LNCaP clone FGC (cell line): ENCODE measurements at regions not wholly inside any gene's neighbourhood (a gene's known extent, or its start where the extent isn't known, plus 50 kb on each side); places are given as distances from the start of the nearest gene placed in this dataset.

Experiments used
- DNase-seq: peaks from one replicate; pipeline ENCODE4 v3.0.0-alpha.2; 2011; ENCODE audit warnings: low read depth
- H3K4me3 ChIP-seq: 2 replicates; pipeline ENCODE4 v1.5.1; 2011; ENCODE audit warnings: mild to moderate bottlenecking, low read depth, low read length, control low read depth
- TF ChIP-seq, protein P1 (sequence below): IDR thresholded peaks from 2 replicates; pipeline ENCODE4 v1.5.1; 2012; ENCODE audit warnings: mild to moderate bottlenecking; ENCODE audit not compliant: control insufficient read depth, insufficient read depth; ENCODE audit errors: extremely low read depth

DNA sequence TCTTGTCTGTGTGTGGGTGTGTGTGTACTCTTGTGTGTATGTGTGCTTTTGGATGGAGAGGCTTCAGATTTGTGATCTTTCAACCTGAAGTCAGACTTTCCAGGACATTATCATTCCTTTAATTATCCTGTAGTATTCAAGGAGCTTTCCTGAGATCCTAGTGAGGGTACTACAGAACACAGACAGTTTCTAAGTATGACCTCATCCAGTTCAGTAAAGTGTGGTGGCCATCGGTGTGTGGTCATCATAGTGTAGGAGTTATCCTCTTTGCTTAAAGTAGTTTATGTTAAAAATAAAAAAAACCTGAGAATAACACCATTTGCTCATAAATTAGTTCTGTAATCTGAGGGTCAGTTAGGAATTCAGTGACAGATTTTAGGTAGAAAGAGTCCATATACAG is 478.0 kb upstream of the ACTBL2 start:
- H3K4me3 ChIP-seq, result no peak overlapping the region

DNA sequence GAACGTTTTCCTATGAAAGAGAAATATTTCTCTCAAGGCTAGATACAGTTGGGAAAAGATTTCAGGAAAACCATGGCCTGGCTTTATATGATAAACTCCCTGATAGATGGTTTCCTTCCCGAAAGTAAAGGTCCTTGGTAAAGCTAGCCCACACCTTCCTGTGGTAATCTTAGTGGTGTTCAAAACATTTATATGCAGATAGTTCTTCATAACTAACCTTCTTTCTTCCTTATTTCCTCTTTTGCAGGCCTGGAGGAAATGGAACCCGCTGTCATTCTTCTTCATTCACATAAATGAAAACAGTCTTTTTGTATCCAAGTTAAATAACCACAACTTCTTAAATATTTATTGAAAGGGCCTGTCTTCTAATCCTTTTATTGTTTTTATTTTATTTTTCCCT is 474.0 kb upstream of the ACTBL2 start:
- H3K4me3 ChIP-seq, result no peak overlapping the region
- TF ChIP-seq, protein P1, sequence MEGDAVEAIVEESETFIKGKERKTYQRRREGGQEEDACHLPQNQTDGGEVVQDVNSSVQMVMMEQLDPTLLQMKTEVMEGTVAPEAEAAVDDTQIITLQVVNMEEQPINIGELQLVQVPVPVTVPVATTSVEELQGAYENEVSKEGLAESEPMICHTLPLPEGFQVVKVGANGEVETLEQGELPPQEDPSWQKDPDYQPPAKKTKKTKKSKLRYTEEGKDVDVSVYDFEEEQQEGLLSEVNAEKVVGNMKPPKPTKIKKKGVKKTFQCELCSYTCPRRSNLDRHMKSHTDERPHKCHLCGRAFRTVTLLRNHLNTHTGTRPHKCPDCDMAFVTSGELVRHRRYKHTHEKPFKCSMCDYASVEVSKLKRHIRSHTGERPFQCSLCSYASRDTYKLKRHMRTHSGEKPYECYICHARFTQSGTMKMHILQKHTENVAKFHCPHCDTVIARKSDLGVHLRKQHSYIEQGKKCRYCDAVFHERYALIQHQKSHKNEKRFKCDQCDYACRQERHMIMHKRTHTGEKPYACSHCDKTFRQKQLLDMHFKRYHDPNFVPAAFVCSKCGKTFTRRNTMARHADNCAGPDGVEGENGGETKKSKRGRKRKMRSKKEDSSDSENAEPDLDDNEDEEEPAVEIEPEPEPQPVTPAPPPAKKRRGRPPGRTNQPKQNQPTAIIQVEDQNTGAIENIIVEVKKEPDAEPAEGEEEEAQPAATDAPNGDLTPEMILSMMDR, result no peak
- no peak for DNase-seq

More for the DNA sequence above, 478.0 kb upstream of the ACTBL2 start:
- TF ChIP-seq, protein P1, result no peak
- no peak for DNase-seq

DNA sequence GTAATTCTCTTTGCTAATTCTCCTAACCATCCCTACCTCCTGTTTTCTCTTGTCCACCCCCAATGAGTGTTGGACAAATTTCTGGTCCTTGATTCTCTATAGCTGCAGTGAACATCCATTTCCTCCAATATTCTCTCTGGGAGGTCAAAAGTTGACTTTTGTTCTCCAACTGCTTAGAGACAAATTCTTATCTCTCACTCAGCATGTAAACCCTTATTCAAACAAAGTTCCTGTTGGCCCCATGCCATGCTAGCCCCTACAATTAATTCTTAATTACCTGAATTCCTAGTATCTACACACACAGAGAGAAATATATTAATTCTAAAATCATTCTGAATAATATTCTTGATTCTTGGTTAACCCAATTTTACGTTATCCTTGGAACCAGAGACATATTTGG is 472.9 kb upstream of the ACTBL2 start:
- no peak for DNase-seq
- TF ChIP-seq, protein P1, result no peak
- no peak overlapping the region for H3K4me3 ChIP-seq

DNA sequence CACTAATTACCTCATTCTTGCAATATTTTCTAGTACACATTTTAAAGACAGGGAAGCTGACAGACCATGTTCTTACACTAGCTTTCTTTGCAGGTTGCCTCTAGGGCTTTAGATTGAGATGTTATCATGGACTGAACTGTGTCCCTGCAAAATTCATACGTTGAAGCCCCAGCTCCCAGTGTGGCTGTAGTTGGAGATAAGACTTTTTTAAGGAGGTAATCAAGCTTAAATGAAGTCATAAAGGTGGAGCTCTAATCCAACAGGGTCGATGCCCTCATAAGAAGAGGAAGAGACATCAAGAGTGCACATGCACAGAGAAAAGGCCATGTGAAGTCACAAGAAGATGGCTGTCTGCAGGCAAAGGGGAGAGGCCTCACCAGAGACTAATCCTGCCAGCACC is 471.2 kb upstream of the ACTBL2 start:
- no peak overlapping the region for H3K4me3 ChIP-seq
- TF ChIP-seq, protein P1, result no peak
- DNase-seq, result no peak

DNA sequence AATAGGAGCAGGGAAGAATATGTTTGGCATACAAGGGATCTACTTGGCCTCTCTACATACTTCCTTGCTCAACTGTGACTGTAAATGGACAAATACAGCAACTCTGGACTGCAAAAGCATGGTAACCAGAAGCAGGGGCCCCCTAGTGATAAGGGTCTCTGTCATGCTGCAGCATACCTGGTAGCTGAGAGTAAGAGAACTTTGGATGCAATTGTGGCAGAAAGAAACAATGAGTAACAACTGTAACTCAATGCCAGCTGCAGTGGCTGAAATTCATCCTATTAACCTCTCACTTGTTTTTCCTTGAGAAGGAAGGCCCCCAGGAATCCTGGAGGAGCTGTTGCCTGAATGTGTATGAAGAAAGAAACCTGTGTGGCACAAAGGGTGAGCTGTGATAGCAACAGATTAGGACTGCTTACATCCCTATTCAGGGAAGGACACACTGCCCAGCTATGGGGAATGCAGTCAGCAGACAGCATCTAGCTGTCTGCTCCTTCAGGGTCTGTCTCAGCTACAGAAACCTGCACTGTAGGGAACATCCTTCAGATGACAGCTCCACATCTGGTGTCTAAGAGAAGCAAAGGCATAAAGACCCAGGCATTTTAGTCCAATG is 468.1 kb upstream of the ACTBL2 start:
- H3K4me3 ChIP-seq, result no peak overlapping the region
- TF ChIP-seq, protein P1, result no peak
- DNase-seq, result no peak

DNA sequence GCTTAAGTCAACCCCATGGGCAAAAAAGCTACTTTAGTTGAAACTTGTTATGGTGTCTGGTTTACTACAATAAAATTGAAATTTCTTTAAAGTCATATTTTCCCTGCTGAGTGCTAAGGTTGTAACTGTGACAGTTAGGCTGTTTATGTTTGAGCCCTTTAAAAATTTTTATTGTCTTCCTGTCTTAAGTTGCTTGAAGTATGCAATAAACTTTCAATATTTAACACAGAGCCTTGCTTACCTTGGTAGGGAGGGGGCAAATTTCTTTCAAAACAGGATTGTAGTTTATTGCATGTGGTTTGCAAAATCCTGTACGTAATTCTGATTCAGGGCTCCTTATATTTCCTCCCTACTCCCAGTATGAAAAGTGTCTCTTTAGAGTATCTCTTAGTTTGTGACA is 465.5 kb upstream of the ACTBL2 start:
- no peak overlapping the region for H3K4me3 ChIP-seq
- no peak for DNase-seq
- TF ChIP-seq, protein P1, result no peak

DNA sequence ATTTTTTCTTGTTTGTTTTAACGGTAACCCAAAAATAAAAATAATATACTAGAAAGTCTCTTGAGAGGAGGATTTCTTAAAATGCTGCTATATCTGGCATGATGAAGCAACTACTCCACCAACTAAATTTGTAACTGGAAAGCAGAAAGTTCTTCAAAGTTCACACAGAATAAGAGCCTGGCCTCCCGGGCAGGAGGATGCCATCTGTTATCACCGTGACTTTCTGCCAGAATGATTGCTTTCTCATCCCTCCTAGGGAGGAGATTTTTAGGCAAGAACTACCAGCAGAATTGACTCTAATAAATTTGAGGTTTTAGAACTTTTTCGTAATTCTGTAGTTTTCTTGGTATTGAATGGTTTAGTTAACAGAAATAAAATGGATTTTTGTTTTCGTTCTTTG is 464.6 kb upstream of the ACTBL2 start:
- no peak overlapping the region for H3K4me3 ChIP-seq
- no peak for DNase-seq
- TF ChIP-seq, protein P1, result no peak
